ENCODE measurements at regions not wholly inside any gene's neighbourhood (a gene's known extent, or its start where the extent isn't known, plus 50 kb on each side); places are given as distances from the start of the nearest gene placed in this dataset.

- Histone ChIP-seq H3K27me3 (no peaks in the 10 kb centered on the region), H3K36me3 (no peaks in the 10 kb centered on the region), H3K4me3 (no peak overlapping the region), H3K9me3 (no peaks in the 10 kb centered on the region), H3K4me1 (no peaks in the 10 kb centered on the region), H3K27ac (no peak overlapping the region)
- no peak for TF ChIP-seq POLR2A (IDR thresholded peaks at IDR 0.05)
- TF ChIP-seq EP300 (IDR thresholded peaks at IDR 0.05) = no peak
- no peak for TF ChIP-seq POLR2AphosphoS5 (IDR thresholded peaks at IDR 0.05)
- TF ChIP-seq, protein P1, sequence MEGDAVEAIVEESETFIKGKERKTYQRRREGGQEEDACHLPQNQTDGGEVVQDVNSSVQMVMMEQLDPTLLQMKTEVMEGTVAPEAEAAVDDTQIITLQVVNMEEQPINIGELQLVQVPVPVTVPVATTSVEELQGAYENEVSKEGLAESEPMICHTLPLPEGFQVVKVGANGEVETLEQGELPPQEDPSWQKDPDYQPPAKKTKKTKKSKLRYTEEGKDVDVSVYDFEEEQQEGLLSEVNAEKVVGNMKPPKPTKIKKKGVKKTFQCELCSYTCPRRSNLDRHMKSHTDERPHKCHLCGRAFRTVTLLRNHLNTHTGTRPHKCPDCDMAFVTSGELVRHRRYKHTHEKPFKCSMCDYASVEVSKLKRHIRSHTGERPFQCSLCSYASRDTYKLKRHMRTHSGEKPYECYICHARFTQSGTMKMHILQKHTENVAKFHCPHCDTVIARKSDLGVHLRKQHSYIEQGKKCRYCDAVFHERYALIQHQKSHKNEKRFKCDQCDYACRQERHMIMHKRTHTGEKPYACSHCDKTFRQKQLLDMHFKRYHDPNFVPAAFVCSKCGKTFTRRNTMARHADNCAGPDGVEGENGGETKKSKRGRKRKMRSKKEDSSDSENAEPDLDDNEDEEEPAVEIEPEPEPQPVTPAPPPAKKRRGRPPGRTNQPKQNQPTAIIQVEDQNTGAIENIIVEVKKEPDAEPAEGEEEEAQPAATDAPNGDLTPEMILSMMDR (IDR thresholded peaks at IDR 0.05) = no peak
- DNase-seq (ENCODE audit: low spot score in 2 of 2) = no peak
- 82% methylated on average over 6 of the region's 6 CpGs for WGBS
Observed at GRCh38 chr2:144583381-144583729, 63.4 kb upstream of the ZEB2 start.

DNA sequence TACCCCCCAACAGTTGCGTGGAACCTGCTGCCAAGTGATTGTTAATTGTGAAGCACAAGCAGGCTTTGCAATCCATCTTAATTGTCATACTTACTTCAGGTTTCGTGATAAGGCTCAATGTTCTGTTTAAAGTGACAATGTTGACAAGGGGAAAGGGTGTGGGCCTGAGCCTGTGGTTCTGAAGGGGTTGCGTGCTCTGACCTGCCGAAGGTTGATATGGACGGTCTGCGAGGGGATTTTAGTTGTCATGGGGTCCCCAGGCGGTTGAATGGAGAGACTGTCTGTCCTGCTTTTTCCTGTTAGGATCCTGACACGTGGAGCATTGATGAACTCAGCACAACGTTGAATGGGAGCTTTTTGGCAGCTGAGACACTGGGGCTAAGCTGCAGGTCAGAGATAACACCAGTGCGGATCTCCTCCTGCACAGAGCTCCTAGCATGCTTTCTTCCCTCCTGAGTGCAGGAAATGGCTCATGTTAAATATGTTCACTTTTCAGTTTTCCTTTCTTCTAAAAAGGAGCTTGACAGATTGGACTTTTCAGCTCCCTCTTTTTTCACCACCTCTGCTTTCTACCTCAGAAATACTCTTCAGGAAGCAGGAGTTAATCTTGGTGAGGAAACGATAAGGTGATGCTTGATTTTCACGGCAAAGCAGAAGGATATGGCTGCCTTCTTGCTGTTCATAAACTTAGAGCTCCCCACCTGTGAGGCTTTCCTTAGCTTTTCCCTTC, 62.9 kb upstream of the ZEB2 start:
- Histone ChIP-seq H3K4me1 (no peaks in the 10 kb centered on the region), H3K27ac (no peak overlapping the region), H3K4me3 (no peak overlapping the region), H3K27me3 (no peaks in the 10 kb centered on the region), H3K36me3 (no peaks in the 10 kb centered on the region), H3K9me3 (no peaks in the 10 kb centered on the region)
- no peak for TF ChIP-seq POLR2AphosphoS5 (IDR thresholded peaks at IDR 0.05)
- TF ChIP-seq, protein P1 (IDR thresholded peaks at IDR 0.05) = no peak
- TF ChIP-seq EP300 (IDR thresholded peaks at IDR 0.05) = no peak
- DNase-seq (ENCODE audit: low spot score in 2 of 2) = no peak
- 77% methylated on average over 12 of the region's 12 CpGs for WGBS

GRCh38 chr2:144580521-144581161, 60.7 kb upstream of the ZEB2 start:
- H3K27me3 ChIP-seq = no peaks in the 10 kb centered on the region
- TF ChIP-seq POLR2A (IDR thresholded peaks at IDR 0.05) (no peak), EP300 (IDR thresholded peaks at IDR 0.05) (no peak), POLR2AphosphoS5 (IDR thresholded peaks at IDR 0.05) (no peak)
- TF ChIP-seq, protein P1 (IDR thresholded peaks at IDR 0.05) = no peak
- no peaks in the 10 kb centered on the region for H3K4me1 ChIP-seq
- no peak overlapping the region for H3K27ac ChIP-seq
- WGBS = 72% methylated on average over 4 of the region's 4 CpGs
- H3K36me3 ChIP-seq = no peaks in the 10 kb centered on the region
- no peaks in the 10 kb centered on the region for H3K9me3 ChIP-seq
- H3K4me3 ChIP-seq = no peak overlapping the region
- DNase-seq (ENCODE audit: low spot score in 2 of 2) = no peak

DNA sequence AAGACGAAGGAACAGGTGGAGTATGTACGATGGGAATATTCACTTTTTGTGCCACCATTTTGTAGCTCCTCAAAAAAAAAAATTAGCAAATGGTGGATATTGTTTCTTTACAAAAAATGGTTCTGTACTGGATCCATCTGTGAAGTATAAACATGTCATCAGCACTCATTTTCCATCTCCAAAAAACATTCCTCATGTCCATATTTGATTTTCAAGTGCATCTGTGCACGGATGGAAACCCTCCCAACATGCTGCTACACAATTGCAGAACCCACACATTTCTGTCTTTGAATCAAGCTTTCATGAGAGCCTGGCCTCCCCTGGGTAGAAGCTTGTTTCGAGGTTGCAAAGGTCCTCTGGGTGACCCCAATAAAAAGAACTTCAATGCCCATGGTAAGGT, 59.6 kb upstream of the ZEB2 start:
- DNase-seq (ENCODE audit: low spot score in 2 of 2) = no peak
- TF ChIP-seq EP300 (IDR thresholded peaks at IDR 0.05) (no peak), POLR2AphosphoS5 (IDR thresholded peaks at IDR 0.05) (no peak), POLR2A (IDR thresholded peaks at IDR 0.05) (no peak)
- TF ChIP-seq, protein P1 (IDR thresholded peaks at IDR 0.05) = no peak
- no peak overlapping the region for H3K4me3 ChIP-seq
- H3K36me3 ChIP-seq = no peaks in the 10 kb centered on the region
- no peaks in the 10 kb centered on the region for H3K4me1 ChIP-seq
- no peaks in the 10 kb centered on the region for H3K9me3 ChIP-seq
- no peak overlapping the region for H3K27ac ChIP-seq
- no peaks in the 10 kb centered on the region for H3K27me3 ChIP-seq
- 92% methylated on average over 4 of the region's 4 CpGs for WGBS

DNA sequence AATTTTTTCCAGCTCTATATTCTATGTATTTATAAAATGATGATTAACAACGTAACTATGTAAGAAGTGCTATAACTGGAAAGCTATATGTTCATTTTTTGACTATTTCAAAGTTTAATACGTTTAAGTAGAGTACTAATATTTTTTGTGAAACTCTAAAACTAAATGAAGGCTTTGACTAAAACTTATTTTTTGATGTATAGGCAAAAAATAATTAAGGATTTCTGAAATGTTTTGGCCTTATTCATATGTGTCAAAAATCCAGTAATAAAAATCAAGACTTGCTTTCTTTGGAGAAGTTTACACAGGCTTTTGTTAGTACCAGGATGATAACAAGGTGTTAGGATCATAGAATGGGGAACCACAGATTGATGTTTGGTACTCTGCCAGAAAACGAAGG, 58.2 kb upstream of the ZEB2 start:
- H3K27me3 ChIP-seq = no peaks in the 10 kb centered on the region
- no peaks in the 10 kb centered on the region for H3K4me1 ChIP-seq
- H3K36me3 ChIP-seq = no peaks in the 10 kb centered on the region
- no peak for TF ChIP-seq POLR2AphosphoS5 (IDR thresholded peaks at IDR 0.05)
- TF ChIP-seq POLR2A (IDR thresholded peaks at IDR 0.05) = no peak
- TF ChIP-seq, protein P1 (IDR thresholded peaks at IDR 0.05) = no peak
- no peak for TF ChIP-seq EP300 (IDR thresholded peaks at IDR 0.05)
- WGBS = 73% methylated on average over 3 of the region's 3 CpGs
- no peak overlapping the region for H3K27ac ChIP-seq
- DNase-seq (ENCODE audit: low spot score in 2 of 2) = no peak
- H3K4me3 ChIP-seq = no peak overlapping the region
- no peaks in the 10 kb centered on the region for H3K9me3 ChIP-seq

Measured in suprapubic skin (tissue), 4 donors.